HG02571 (cell line): ENCODE measurements at regions not wholly inside any gene's neighbourhood (a gene's known extent, or its start where the extent isn't known, plus 50 kb on each side); places are given as distances from the start of the nearest gene placed in this dataset.
"Not testable (repeated sequence)": the region's sequence is repeated elsewhere in the genome, so short reads cannot be mapped to it uniquely, and the experiment has no call there.

Source experiments
- ATAC-seq: cut with Tn5 transposase; IDR thresholded peaks from one replicate; pipeline ENCODE4 v1.9.1; 2021; ENCODE audit warnings: mild to moderate bottlenecking, moderate library complexity; ENCODE audit not compliant: unreplicated experiment

- no peak for ATAC-seq
These were observed 127.0 kb upstream of the CHST9 start for GRCh38 chr18:27312153-27312552.

DNA sequence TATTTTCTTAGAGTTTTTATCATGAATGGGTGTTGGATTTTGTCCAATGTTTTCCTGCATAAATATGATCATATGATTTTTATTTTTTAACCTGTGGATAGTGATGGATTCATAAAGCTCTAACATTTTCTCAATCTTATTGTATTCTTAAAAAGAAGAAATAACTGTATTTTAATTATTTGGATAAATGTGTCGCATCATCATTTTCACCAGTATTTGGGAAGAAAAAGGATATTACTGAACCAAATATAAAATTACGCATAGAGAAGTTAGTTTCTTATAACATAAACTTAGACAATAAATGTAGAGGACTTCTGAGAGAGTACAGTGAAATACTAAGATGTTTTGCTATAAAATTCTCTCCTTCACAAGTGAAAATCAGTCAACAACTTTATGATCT, 126.0 kb upstream of the CHST9 start:
- no peak for ATAC-seq

DNA sequence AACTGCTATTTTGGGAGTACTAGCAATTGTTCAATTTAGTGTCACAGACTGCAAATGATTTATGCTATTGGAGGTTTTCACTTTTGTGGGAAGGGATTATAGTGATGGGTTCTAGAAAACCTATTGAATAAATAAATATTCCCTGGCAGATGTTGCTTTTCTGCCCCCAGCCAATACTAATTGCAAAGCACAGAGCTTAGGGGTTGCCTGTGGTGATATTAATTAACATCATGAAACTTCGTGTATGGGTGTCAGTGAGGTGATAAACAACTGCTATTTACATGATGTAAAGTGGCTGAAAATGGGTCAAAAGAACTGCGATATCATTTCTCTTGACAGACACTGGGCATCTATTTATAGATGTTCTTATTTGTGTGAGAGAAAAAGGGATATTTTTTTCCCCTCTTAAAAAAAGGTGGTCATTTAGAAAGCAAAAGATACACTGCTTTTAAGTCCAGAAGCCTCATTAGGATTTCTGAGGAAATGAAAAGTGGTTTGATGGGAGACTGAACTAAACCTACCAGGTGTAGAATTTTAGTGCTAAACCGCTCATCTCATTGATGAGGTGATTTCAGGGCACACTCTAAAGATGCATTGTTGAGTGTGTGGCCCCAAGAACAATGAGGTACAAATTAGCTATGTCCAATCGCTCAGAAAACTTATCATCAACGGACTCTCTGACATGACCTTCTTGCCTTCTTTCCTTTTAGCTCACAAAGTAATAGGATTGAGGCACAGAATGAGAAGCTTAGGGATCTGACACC, 116.7 kb upstream of the CHST9 start:
- ATAC-seq: no peak

DNA sequence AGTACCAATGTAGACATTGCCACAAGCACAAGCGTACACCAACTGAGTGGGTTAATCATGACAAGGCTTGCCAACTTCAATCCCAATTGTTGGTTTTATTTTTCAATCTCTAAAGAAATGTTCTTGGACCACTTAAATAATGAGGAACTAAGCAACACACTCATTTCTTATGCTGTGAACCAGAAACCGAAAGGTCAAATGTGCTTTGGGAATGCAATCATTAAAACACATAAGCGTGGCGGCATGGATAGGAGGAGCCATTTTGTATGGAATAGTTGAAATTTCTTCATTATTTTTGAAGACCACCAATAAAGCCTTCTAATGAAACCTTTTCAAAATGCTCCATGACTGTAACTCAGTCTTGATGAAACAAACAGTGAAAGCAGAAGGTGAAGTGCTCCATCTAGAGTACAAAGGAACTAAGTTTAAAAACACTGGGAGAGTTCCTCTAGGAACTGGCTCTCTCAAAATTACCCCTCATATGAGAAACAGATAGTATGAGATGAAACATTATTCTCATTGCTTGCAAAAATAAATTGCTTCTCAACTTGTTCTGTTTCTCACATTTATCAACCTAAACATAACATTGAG, 113.2 kb upstream of the CHST9 start:
- no peak for ATAC-seq

DNA sequence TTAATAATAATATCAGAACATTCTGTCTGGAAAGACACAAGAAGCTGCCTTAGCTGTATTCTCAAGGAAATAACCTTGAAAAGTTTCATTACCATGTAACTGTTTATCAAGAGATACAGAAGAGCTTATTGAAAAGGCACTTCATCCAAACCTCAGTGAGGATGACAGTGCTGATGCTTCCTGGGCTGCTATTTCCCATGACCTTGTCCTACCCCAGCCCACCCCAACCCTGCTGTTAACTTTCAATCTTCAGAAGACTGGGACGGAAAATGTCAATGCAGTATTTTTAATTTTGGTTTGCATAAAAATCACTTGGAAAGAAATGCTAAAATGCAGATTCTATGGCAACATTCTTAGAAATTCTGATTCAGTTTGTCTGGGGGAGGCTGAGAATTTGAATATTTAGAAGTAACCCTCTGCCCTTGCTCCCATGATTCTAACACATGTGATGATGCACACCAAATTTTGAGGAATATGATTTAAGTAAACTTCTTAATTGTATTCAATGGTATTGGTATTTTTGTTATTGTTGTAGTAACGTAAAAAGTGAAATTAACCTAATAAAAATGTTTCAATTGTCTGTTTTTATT, 101.0 kb upstream of the CHST9 start:
- ATAC-seq: not testable (repeated sequence)

DNA sequence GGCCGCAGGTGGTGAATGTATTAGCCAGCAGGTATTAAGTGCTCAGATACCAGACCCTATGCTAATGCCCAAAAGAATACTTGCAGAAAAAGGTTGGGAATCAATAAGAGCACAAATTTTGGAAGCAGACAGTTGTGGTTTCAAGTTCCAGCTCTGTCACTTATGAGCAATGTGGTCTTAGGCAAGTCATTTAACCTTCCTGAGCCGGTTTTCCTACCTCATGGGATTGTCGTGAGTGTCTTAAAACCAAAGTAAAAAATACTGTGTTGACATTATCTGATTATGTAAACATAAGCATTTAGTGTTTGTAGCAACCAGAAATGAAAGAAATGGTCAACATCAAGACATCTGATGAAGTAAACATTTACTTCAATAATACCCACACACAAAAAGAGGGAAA, 93.0 kb upstream of the CHST9 start:
- ATAC-seq: no peak

DNA sequence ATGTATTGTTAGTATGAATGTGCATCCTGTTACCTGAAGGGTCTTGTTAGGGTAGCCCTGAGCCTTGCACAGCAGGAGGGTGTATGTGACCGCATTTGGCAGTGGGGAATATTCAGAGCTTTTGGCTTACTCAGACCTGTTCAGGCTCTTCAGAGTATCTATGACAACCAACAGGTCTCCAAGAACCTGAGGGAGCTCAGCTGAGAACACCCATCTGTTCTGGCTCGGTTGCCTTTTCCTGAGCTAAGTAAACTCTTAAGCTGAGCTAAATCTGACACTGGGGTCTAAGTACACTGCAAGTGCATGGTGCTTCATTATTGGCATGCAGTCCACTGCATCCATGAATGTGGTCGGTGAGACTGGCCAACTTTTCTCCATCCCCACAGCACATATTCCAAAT, 92.4 kb upstream of the CHST9 start:
- ATAC-seq: no peak

- no peak for ATAC-seq
These were observed 91.8 kb upstream of the CHST9 start for GRCh38 chr18:27276886-27277285.

DNA sequence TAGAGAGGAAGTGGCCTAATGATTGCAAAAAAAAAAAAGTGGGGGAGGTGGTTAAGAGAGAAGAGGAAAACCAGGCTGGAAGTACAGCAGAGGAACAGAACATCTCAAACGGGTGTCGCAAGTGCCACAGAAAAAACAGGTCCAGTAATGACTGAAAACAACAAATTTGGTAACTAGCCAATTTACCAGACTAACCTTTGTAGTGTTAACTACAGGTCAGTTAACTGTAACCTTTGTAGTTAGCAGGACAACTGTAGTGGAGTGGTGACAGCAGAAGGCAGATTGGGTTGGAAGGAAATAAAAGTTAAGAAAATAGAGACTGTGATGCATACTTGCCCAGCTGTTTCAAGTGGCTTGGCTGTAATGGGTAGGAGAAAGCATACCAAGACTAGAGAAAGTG, 91.4 kb upstream of the CHST9 start:
- ATAC-seq: no peak

DNA sequence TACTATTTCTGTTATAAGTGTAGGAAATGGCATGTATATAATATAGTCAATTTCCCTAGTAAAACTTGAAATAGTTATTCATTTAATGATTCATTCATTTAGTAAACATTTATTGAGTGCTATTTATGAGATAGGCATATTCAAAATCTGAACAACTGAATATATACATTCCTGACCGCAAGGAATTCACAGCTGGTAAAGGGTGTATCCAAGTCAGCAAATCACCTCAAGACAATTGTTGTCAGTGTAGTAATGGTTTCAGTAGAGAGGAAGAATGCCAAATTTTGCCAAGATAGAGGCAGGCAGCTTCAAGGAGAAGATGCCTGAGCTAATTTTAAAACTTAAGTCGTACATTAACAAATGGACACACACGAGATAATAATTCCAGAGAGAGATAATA, 89.8 kb upstream of the CHST9 start:
- no peak for ATAC-seq

GRCh38 chr18:27270508-27270907, 85.4 kb upstream of the CHST9 start:
- no peak for ATAC-seq

DNA sequence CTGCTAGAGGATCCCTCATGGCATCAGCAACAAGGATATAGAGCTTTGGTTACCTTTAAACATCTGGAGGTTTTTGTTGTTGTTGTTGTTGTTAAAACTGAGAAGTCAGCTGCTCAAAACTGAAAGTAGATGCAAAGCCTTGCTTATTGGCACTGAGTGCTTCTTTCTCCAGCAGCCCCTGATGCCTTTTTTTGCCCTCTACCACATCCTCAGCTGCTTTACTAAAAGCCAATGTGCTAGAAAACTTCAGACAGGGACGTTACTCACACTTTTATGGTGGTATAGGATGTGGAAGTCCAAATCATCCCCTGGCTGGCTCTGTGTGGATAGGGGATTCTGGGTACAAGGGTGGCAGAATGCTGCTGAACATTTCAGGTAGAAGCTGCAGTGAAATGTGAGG, 78.3 kb upstream of the CHST9 start:
- no peak for ATAC-seq

- no peak for ATAC-seq
These were observed 76.9 kb upstream of the CHST9 start for GRCh38 chr18:27261769-27262549.

GRCh38 chr18:27253571-27253970, 68.5 kb upstream of the CHST9 start:
- ATAC-seq: no peak

DNA sequence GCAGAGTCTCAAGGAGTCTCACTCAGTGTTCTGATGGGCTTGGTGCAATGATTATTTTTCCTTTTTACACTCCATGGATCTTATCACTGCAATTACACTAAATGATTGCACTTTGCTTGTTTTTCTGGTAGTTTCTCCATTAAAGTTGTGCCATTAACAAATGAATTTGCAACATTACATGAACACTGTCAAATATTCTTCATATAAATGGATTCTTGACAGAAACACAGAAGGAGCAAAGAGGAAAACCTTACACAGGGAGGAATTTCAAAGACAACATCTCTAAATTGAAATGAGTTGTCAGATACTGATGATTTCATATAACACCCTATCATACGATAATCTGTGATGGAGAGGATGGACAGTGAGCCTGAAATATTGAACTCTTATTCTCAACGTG, 65.4 kb upstream of the CHST9 start:
- no peak for ATAC-seq

DNA sequence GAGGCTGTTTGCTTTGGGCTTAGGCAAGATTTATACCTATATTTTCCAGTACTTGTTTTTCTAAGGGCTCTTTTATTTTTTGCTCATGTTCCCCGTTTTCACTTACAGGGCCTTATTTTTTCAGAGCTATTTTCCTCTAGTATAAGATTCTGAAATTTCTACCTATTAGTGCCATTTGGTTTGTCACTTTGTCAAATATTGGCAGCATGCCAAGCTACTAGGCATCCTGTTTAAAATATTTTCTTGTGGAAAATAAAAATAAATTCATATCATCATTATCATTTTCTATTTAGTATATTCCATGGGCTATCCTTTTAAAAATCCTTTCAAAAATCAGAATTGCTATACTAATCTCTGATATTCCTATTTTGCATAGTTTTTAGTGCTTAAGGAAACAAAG, 64.8 kb upstream of the CHST9 start:
- ATAC-seq: no peak

GRCh38 chr18:27244259-27244658, 59.2 kb upstream of the CHST9 start:
- no peak for ATAC-seq

GRCh38 chr18:27242392-27243047, 57.4 kb upstream of the CHST9 start:
- ATAC-seq: no peak

DNA sequence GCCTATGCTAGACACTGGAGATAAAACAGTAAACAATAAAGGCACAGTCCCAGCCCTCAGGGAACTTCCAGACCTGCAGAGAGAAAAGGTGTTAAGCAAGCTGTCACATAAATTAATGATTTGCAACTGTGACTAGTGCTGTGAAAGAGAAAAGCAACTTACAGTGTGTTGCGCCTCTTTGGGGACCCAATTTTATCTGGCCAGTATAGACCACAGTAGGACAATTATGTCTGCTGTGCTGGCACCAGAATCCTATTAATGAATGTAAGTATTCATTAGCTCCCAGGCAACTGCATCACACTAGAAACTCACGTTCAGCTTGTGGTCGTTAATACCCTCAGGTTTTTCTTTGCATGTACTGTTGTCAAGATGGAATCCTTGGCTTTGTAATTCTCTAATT, 55.3 kb upstream of the CHST9 start:
- ATAC-seq: no peak

GRCh38 chr18:27239669-27240068, 54.6 kb upstream of the CHST9 start:
- no peak for ATAC-seq

- ATAC-seq: no peak
These were observed 50.2 kb upstream of the CHST9 start for GRCh38 chr18:27235218-27235870.
